OCI-LY7 (cell line): ENCODE measurements at regions not wholly inside any gene's neighbourhood (a gene's known extent, or its start where the extent isn't known, plus 50 kb on each side); places are given as distances from the start of the nearest gene placed in this dataset.

Experiments used
- EZH2phosphoT487 ChIP-seq: fragments of 200-600 bp; sonication (generic); IDR thresholded peaks from 2 replicates; pipeline ENCODE4 v1.6.1; 2018; ENCODE audit warnings: low read depth, borderline replicate concordance, mild to moderate bottlenecking, mixed run types, antibody characterized with exemption, low read length, moderate library complexity, mixed read lengths
- TF ChIP-seq, protein P1 (sequence below): fragments of 200-600 bp; sonication (generic); conservative IDR thresholded peaks from 2 replicates; pipeline ENCODE4 v1.5.1; 2014; ENCODE audit warnings: mild to moderate bottlenecking, antibody characterized with exemption, low read length, moderate library complexity, mixed read lengths

GRCh38 chr5:159854916-159855315 lies 61.4 kb upstream of the ADRA1B start:
- TF ChIP-seq, protein P1, sequence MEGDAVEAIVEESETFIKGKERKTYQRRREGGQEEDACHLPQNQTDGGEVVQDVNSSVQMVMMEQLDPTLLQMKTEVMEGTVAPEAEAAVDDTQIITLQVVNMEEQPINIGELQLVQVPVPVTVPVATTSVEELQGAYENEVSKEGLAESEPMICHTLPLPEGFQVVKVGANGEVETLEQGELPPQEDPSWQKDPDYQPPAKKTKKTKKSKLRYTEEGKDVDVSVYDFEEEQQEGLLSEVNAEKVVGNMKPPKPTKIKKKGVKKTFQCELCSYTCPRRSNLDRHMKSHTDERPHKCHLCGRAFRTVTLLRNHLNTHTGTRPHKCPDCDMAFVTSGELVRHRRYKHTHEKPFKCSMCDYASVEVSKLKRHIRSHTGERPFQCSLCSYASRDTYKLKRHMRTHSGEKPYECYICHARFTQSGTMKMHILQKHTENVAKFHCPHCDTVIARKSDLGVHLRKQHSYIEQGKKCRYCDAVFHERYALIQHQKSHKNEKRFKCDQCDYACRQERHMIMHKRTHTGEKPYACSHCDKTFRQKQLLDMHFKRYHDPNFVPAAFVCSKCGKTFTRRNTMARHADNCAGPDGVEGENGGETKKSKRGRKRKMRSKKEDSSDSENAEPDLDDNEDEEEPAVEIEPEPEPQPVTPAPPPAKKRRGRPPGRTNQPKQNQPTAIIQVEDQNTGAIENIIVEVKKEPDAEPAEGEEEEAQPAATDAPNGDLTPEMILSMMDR, result no peak
- no peak for TF ChIP-seq EZH2phosphoT487
